ENCODE measurements at regions not wholly inside any gene's neighbourhood (a gene's known extent, or its start where the extent isn't known, plus 50 kb on each side); places are given as distances from the start of the nearest gene placed in this dataset.
"Not testable (repeated sequence)": the region's sequence is repeated elsewhere in the genome, so short reads cannot be mapped to it uniquely, and the experiment has no call there.

- peaks cover 10% of the 10 kb centered on the region for H3K4me1 Mint-ChIP-seq
- no peaks in the 10 kb centered on the region for H3K4me1 ChIP-seq (ENCODE audit: control insufficient read depth, insufficient read depth, low read length)
- H3K27me3 ChIP-seq (ENCODE audit: control insufficient read depth, insufficient read depth, low read length, poor library complexity, severe bottlenecking), result no peaks in the 10 kb centered on the region
- H3K9ac ChIP-seq (ENCODE audit: extremely low read depth, low read length, poor library complexity, severe bottlenecking), result no peak overlapping the region
- H3K36me3 ChIP-seq (ENCODE audit: control insufficient read depth, insufficient read depth, low read length), result no peaks in the 10 kb centered on the region
- H3K9me3 Mint-ChIP-seq, result peaks cover 7% of the 10 kb centered on the region
- H3K9me3 ChIP-seq (ENCODE audit: control insufficient read depth, low read length), result no peaks in the 10 kb centered on the region
- no peak for DNase-seq
- 77 to 78% methylated on average over 10 to 15 of the region's 15 CpGs for WGBS, 2 experiments (ENCODE audit: insufficient coverage in 1 of 2, insufficient read length in 1 of 2)
- H3K36me3 Mint-ChIP-seq (ENCODE audit: low read depth), result no peaks in the 10 kb centered on the region
- H3K27ac Mint-ChIP-seq, result no peak overlapping the region
- no peak overlapping the region for H3K27ac ChIP-seq (ENCODE audit: low read depth, low read length)
- H3K27me3 Mint-ChIP-seq (ENCODE audit: insufficient read depth), result peaks cover 3% of the 10 kb centered on the region
- no peak overlapping the region for H3K4me3 Mint-ChIP-seq
- H3K4me3 ChIP-seq (ENCODE audit: low read length), result no peak overlapping the region
- TF ChIP-seq, protein P1, sequence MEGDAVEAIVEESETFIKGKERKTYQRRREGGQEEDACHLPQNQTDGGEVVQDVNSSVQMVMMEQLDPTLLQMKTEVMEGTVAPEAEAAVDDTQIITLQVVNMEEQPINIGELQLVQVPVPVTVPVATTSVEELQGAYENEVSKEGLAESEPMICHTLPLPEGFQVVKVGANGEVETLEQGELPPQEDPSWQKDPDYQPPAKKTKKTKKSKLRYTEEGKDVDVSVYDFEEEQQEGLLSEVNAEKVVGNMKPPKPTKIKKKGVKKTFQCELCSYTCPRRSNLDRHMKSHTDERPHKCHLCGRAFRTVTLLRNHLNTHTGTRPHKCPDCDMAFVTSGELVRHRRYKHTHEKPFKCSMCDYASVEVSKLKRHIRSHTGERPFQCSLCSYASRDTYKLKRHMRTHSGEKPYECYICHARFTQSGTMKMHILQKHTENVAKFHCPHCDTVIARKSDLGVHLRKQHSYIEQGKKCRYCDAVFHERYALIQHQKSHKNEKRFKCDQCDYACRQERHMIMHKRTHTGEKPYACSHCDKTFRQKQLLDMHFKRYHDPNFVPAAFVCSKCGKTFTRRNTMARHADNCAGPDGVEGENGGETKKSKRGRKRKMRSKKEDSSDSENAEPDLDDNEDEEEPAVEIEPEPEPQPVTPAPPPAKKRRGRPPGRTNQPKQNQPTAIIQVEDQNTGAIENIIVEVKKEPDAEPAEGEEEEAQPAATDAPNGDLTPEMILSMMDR (conservative IDR thresholded peaks at IDR 0.05), result no peak
Observed at GRCh38 chr6:168841609-168842278, 400.8 kb downstream of the SMOC2 start.

GRCh38 chr6:168840932-168841331 is 399.9 kb downstream of the SMOC2 start:
- H3K4me1 Mint-ChIP-seq; DNase-seq; H3K4me3 Mint-ChIP-seq; H3K27ac Mint-ChIP-seq; H3K36me3 ChIP-seq (ENCODE audit: control insufficient read depth, insufficient read depth, low read length); H3K27ac ChIP-seq (ENCODE audit: low read depth, low read length); H3K9me3 Mint-ChIP-seq; H3K27me3 Mint-ChIP-seq (ENCODE audit: insufficient read depth); H3K4me3 ChIP-seq (ENCODE audit: low read length); H3K27me3 ChIP-seq (ENCODE audit: control insufficient read depth, insufficient read depth, low read length, poor library complexity, severe bottlenecking); H3K4me1 ChIP-seq (ENCODE audit: control insufficient read depth, insufficient read depth, low read length); H3K9ac ChIP-seq (ENCODE audit: extremely low read depth, low read length, poor library complexity, severe bottlenecking); H3K9me3 ChIP-seq (ENCODE audit: control insufficient read depth, low read length); H3K36me3 Mint-ChIP-seq (ENCODE audit: low read depth): not testable (repeated sequence)
- 83 to 95% methylated on average over 16 to 36 of the region's 40 CpGs for WGBS, 2 experiments (ENCODE audit: insufficient coverage in 1 of 2, insufficient read length in 1 of 2)

GRCh38 chr6:168840299-168840698 is 399.3 kb downstream of the SMOC2 start:
- DNase-seq, result not testable (repeated sequence)

GRCh38 chr6:168838037-168838399 is 397.0 kb downstream of the SMOC2 start:
- no peaks in the 10 kb centered on the region for H3K9me3 Mint-ChIP-seq
- DNase-seq, result no peak
- H3K9me3 ChIP-seq (ENCODE audit: control insufficient read depth, low read length), result no peaks in the 10 kb centered on the region
- H3K27me3 ChIP-seq (ENCODE audit: control insufficient read depth, insufficient read depth, low read length, poor library complexity, severe bottlenecking), result no peaks in the 10 kb centered on the region
- no peaks in the 10 kb centered on the region for H3K4me1 ChIP-seq (ENCODE audit: control insufficient read depth, insufficient read depth, low read length)
- TF ChIP-seq, protein P1 (conservative IDR thresholded peaks at IDR 0.05), result no peak
- H3K4me1 Mint-ChIP-seq, result peaks cover 4% of the 10 kb centered on the region
- peaks cover 3% of the 10 kb centered on the region for H3K27me3 Mint-ChIP-seq (ENCODE audit: insufficient read depth)
- no peak overlapping the region for H3K4me3 ChIP-seq (ENCODE audit: low read length)
- H3K27ac Mint-ChIP-seq, result no peak overlapping the region
- H3K36me3 Mint-ChIP-seq (ENCODE audit: low read depth), result no peaks in the 10 kb centered on the region
- H3K9ac ChIP-seq (ENCODE audit: extremely low read depth, low read length, poor library complexity, severe bottlenecking), result no peak overlapping the region
- no peak overlapping the region for H3K27ac ChIP-seq (ENCODE audit: low read depth, low read length)
- WGBS, 2 experiments (ENCODE audit: insufficient coverage in 1 of 2, insufficient read length in 1 of 2), result 93 to 96% methylated on average over 10 to 15 of the region's 15 CpGs
- H3K36me3 ChIP-seq (ENCODE audit: control insufficient read depth, insufficient read depth, low read length), result no peaks in the 10 kb centered on the region
- H3K4me3 Mint-ChIP-seq, result no peak overlapping the region

More at GRCh38 chr6:168840299-168840698, 399.3 kb downstream of the SMOC2 start:
- not testable (repeated sequence) for H3K27me3 ChIP-seq (ENCODE audit: control insufficient read depth, insufficient read depth, low read length, poor library complexity, severe bottlenecking); H3K4me3 ChIP-seq (ENCODE audit: low read length); H3K9me3 ChIP-seq (ENCODE audit: control insufficient read depth, low read length); H3K36me3 ChIP-seq (ENCODE audit: control insufficient read depth, insufficient read depth, low read length); H3K9me3 Mint-ChIP-seq; H3K36me3 Mint-ChIP-seq (ENCODE audit: low read depth); H3K27ac Mint-ChIP-seq; H3K27me3 Mint-ChIP-seq (ENCODE audit: insufficient read depth); H3K27ac ChIP-seq (ENCODE audit: low read depth, low read length); H3K4me1 Mint-ChIP-seq; H3K4me1 ChIP-seq (ENCODE audit: control insufficient read depth, insufficient read depth, low read length); H3K9ac ChIP-seq (ENCODE audit: extremely low read depth, low read length, poor library complexity, severe bottlenecking); H3K4me3 Mint-ChIP-seq
- whole genome bisulfite sequencing, 2 experiments (ENCODE audit: insufficient coverage in 1 of 2, insufficient read length in 1 of 2), result 80% methylated on average over 5 of the region's 25 CpGs; no CpG with 5 or more reads in 1 of the 2 experiments

Measured in endodermal cell (in vitro differentiated cells).